ENCODE measurements at regions not wholly inside any gene's neighbourhood (a gene's known extent, or its start where the extent isn't known, plus 50 kb on each side); places are given as distances from the start of the nearest gene placed in this dataset.

- H3K9ac ChIP-seq (ENCODE audit: low read depth, low read length): no peak overlapping the region
- H3K36me3 ChIP-seq (ENCODE audit: insufficient read depth, low read length): no peaks in the 10 kb centered on the region
- no peak overlapping the region for H3K4me3 ChIP-seq (ENCODE audit: low read length)
- H3K9me3 ChIP-seq (ENCODE audit: insufficient read depth, low read depth, low read length): peaks cover 99% of the 10 kb centered on the region
- 89% methylated on average over 10 of the region's 10 CpGs for WGBS
- no peaks in the 10 kb centered on the region for H3K27me3 ChIP-seq (ENCODE audit: insufficient read depth, low read length)
- H3K27ac ChIP-seq (ENCODE audit: low read depth, low read length): no peak overlapping the region
- H3K4me1 ChIP-seq (ENCODE audit: insufficient read depth, low read length): no peaks in the 10 kb centered on the region
These were observed 57.3 kb upstream of the CBLN2 start for GRCh38 chr18:72601481-72601880.

Measured in HUES64 (cell line).